Heart left ventricle (tissue), 13 donors: ENCODE measurements at regions not wholly inside any gene's neighbourhood (a gene's known extent, or its start where the extent isn't known, plus 50 kb on each side); places are given as distances from the start of the nearest gene placed in this dataset.

ENCODE experiments used
- CTCF ChIP-seq, 12 donors: fragments of 200-600 bp; sonication (generic) in 4 of 12; IDR thresholded peaks; one replicate each; pipeline versions ENCODE4 v1.5.0 to v1.8.0; 2018 to 2022; ENCODE audit warnings: antibody characterized with exemption in 12 of 12, mild to moderate bottlenecking in 5 of 12
- POLR2A ChIP-seq, 2 donors: fragments of 450-650 bp; IDR thresholded peaks; one replicate each; pipeline ENCODE4 v1.6.1; 2017; ENCODE audit warnings: antibody characterized with exemption in 2 of 2, mild to moderate bottlenecking in 2 of 2, moderate library complexity in 2 of 2
- donor health status: ischemic (EF 13 %, LVEDD 7.1; RV severe dilation, severe dysfunction).
- donor health status: DM: no; HTN: yes; CAD: no.
- donor health status: DM: no; HTN: no; CAD: no.
- donor health status: ischemic (EF 25% LVEDD 6.9; RV normal size, moderate dysfunction).
- donor health status: ischemic (EF 25% LVEDD 5.7; RV mildly dilated, moderate dysfunction).
- donor health status: ischemic (EF 35%, LVEDD 5.7; RV mildly dilated, moderate dysfunction).
- donor health status: nonischemic (EF 11% LVEDD 7.7; RV severe dilation, severe dysfunction).
- donor health status: DM: yes; HTN: yes; CAD: no.
- donor health status: PGD.
- donor health status: ischemic (EF 29% LVEDD 5.4; RV normal size, mild dysfunction).
- donor health status: nonischemic (EF 23%, LVEDD 6.1; RV moderate dilation, normal function).

GRCh38 chr3:194946091-194946490 lies 260.4 kb downstream of the FAM43A start:
- TF ChIP-seq CTCF (IDR thresholded peaks at IDR 0.05), result no peak
- TF ChIP-seq POLR2A (IDR thresholded peaks at IDR 0.05), result no peak
